GM23248 (cell line): ENCODE measurements at regions not wholly inside any gene's neighbourhood (a gene's known extent, or its start where the extent isn't known, plus 50 kb on each side); places are given as distances from the start of the nearest gene placed in this dataset.

Source experiments
- DNase-seq: peaks from one replicate; pipeline ENCODE4 v3.0.0-alpha.2; 2015
- H2AFZ ChIP-seq: fragments of 200-600 bp; sonication (generic); 2 replicates; pipeline ENCODE4 v1.6.1; 2016; ENCODE audit warnings: antibody characterized with exemption
- H3F3A ChIP-seq: fragments of 200-600 bp; sonication (generic); 2 replicates; pipeline ENCODE4 v1.6.1; 2016; ENCODE audit warnings: mild to moderate bottlenecking, antibody characterized with exemption, mixed run types; ENCODE audit not compliant: insufficient read depth
- H3K27ac ChIP-seq: fragments of 200-600 bp; sonication (generic); 2 replicates; pipeline ENCODE4 v1.5.1; 2016; ENCODE audit warnings: mild to moderate bottlenecking
- H3K27me3 ChIP-seq: fragments of 200-600 bp; sonication (generic); replicated peaks from 2 replicates; pipeline ENCODE4 v1.6.1; 2016; ENCODE audit warnings: mild to moderate bottlenecking; ENCODE audit not compliant: insufficient read depth
- H3K36me3 ChIP-seq: fragments of 200-600 bp; sonication (generic); 2 replicates; pipeline ENCODE4 v1.6.1; 2016; ENCODE audit warnings: low read depth, mild to moderate bottlenecking
- H3K4me1 ChIP-seq: fragments of 200-600 bp; sonication (generic); 2 replicates; pipeline ENCODE4 v1.6.1; 2016; ENCODE audit warnings: mild to moderate bottlenecking; ENCODE audit not compliant: insufficient read depth
- H3K4me2 ChIP-seq: fragments of 200-600 bp; sonication (generic); one replicate; pipeline ENCODE4 v1.6.1; 2016; ENCODE audit warnings: mild to moderate bottlenecking; ENCODE audit not compliant: unreplicated experiment
- H3K4me3 ChIP-seq: fragments of 200-600 bp; sonication (generic); 2 replicates; pipeline ENCODE4 v1.5.1; 2016; ENCODE audit warnings: mild to moderate bottlenecking
- H3K79me2 ChIP-seq: fragments of 200-600 bp; sonication (generic); 2 replicates; pipeline ENCODE4 v1.6.1; 2016; ENCODE audit warnings: mild to moderate bottlenecking; ENCODE audit not compliant: insufficient read depth
- H3K9ac ChIP-seq: fragments of 200-600 bp; sonication (generic); 2 replicates; pipeline ENCODE4 v1.6.1; 2016; ENCODE audit warnings: mild to moderate bottlenecking
- H3K9me2 ChIP-seq: fragments of 200-600 bp; sonication (generic); 2 replicates; pipeline ENCODE4 v1.6.1; 2016; ENCODE audit warnings: mixed run types, mild to moderate bottlenecking, moderate library complexity; ENCODE audit not compliant: insufficient read depth
- H3K9me3 ChIP-seq: fragments of 200-600 bp; sonication (generic); one replicate; pipeline ENCODE4 v1.6.1; 2017; ENCODE audit warnings: low read depth
- H4K20me1 ChIP-seq: fragments of 200-600 bp; sonication (generic); 2 replicates; pipeline ENCODE4 v1.6.0; 2016; ENCODE audit not compliant: insufficient read depth
- EZH2 ChIP-seq: fragments of 200-600 bp; sonication (generic); IDR thresholded peaks from 2 replicates; pipeline ENCODE4 v1.6.1; 2018; ENCODE audit warnings: antibody characterized with exemption, mild to moderate bottlenecking; ENCODE audit not compliant: insufficient read depth, poor library complexity, severe bottlenecking
- EZH2phosphoT487 ChIP-seq: fragments of 200-600 bp; sonication (generic); IDR thresholded peaks from 2 replicates; pipeline ENCODE4 v1.6.1; 2018; ENCODE audit warnings: antibody characterized with exemption, moderate library complexity, mild to moderate bottlenecking, low read depth; ENCODE audit not compliant: insufficient read depth
- WGBS, 2 experiments: methylation state at CpG; one replicate each; pipeline ENCODE4 v1.1.6; 2015 to 2017; ENCODE audit warnings: low lambda C conversion rate in 2 of 2, low coverage in 1 of 2; ENCODE audit errors: missing lambda C conversion rate in 2 of 2; 5-methylcytosine and 5-hydroxymethylcytosine counted together
- in situ Hi-C: fragments of 300-500 bp; cut with MboI; formaldehyde crosslinking; loops from 2 replicates; pipeline ENCODE4 v1.15.0; 2020

GRCh38 chr21:36555199-36555800 lies 75.4 kb upstream of the CLDN14 start:
- Histone ChIP-seq H3K9me2 (no peaks in the 10 kb centered on the region), H3K27me3 (0 out of 2 replicates have a peak, but pooled peaks cover 7% of the 10 kb centered on the region), H3K27ac (no peak overlapping the region), H3K36me3 (no peaks in the 10 kb centered on the region), H3K9ac (no peak overlapping the region), H3F3A (peaks cover 18% of the 10 kb centered on the region), H3K4me3 (no peak overlapping the region), H3K4me1 (peaks cover 19% of the 10 kb centered on the region), H4K20me1 (no peaks in the 10 kb centered on the region), H3K79me2 (no peaks in the 10 kb centered on the region), H2AFZ (no peak overlapping the region), H3K9me3 (no peaks in the 10 kb centered on the region), H3K4me2 (no peak overlapping the region)
- no peak for TF ChIP-seq EZH2phosphoT487
- TF ChIP-seq EZH2, result no peak
- in situ Hi-C loops, result no loop called here
- DNase-seq, result no peak
- 55 to 57% methylated on average over 16 of the region's 16 CpGs for WGBS, 2 experiments

GRCh38 chr21:36557316-36557715 lies 77.4 kb upstream of the CLDN14 start:
- peaks cover 15% of the 10 kb centered on the region for H3K27me3 ChIP-seq
- no peak for DNase-seq
- H3K36me3 ChIP-seq, result no peaks in the 10 kb centered on the region
- H4K20me1 ChIP-seq, result no peaks in the 10 kb centered on the region
- H3F3A ChIP-seq, result peaks cover 1% of the 10 kb centered on the region; the same call in 1 of the 2 replicates
- no peak overlapping the region for H2AFZ ChIP-seq
- TF ChIP-seq EZH2phosphoT487 (no peak), EZH2 (no peak)
- 72 to 78% methylated on average over 3 of the region's 3 CpGs for WGBS, 2 experiments
- H3K4me1 ChIP-seq, result 0 out of 2 replicates have a peak, but pooled peaks cover under 1% of the 10 kb centered on the region
- in situ Hi-C loops, result no loop called here
- H3K27ac ChIP-seq, result no peak overlapping the region
- H3K4me2 ChIP-seq, result no peak overlapping the region
- H3K9me3 ChIP-seq, result no peaks in the 10 kb centered on the region
- no peaks in the 10 kb centered on the region for H3K9me2 ChIP-seq
- H3K4me3 ChIP-seq, result no peak overlapping the region
- no peaks in the 10 kb centered on the region for H3K79me2 ChIP-seq
- no peak overlapping the region for H3K9ac ChIP-seq

- H3K9me2 ChIP-seq, result no peaks in the 10 kb centered on the region
- H3K4me3 ChIP-seq, result no peak overlapping the region
- DNase-seq, result no peak
- no peak overlapping the region for H3K27ac ChIP-seq
- H2AFZ ChIP-seq, result no peak overlapping the region
- no peak overlapping the region for H3K9ac ChIP-seq
- no peaks in the 10 kb centered on the region for H4K20me1 ChIP-seq
- no peak overlapping the region for H3K4me2 ChIP-seq
- no peaks in the 10 kb centered on the region for H3K4me1 ChIP-seq
- H3F3A ChIP-seq, result no peaks in the 10 kb centered on the region
- TF ChIP-seq EZH2phosphoT487 (no peak), EZH2 (no peak)
- WGBS, 2 experiments, result 70 to 74% methylated on average over 7 of the region's 7 CpGs
- H3K27me3 ChIP-seq, result peaks cover 50% of the 10 kb centered on the region
- H3K36me3 ChIP-seq, result no peaks in the 10 kb centered on the region
- in situ Hi-C loops, result no loop called here
- no peaks in the 10 kb centered on the region for H3K9me3 ChIP-seq
- no peaks in the 10 kb centered on the region for H3K79me2 ChIP-seq
These were observed 81.1 kb upstream of the CLDN14 start for GRCh38 chr21:36560933-36561575.

GRCh38 chr21:36563341-36563926 lies 83.5 kb upstream of the CLDN14 start:
- 44 to 47% methylated on average over 12 of the region's 12 CpGs for WGBS, 2 experiments
- H3K36me3 ChIP-seq, result no peaks in the 10 kb centered on the region
- H3K4me3 ChIP-seq, result no peak overlapping the region
- no peak for TF ChIP-seq EZH2
- TF ChIP-seq EZH2phosphoT487, result no peak
- H3K27ac ChIP-seq, result no peak overlapping the region
- no peak overlapping the region for H2AFZ ChIP-seq
- peaks cover 69% of the 10 kb centered on the region for H3K27me3 ChIP-seq
- no peaks in the 10 kb centered on the region for H3K9me2 ChIP-seq
- no peak overlapping the region for H3K4me2 ChIP-seq
- H3K9ac ChIP-seq, result no peak overlapping the region
- DNase-seq, result no peak
- H4K20me1 ChIP-seq, result no peaks in the 10 kb centered on the region
- in situ Hi-C loops, result no loop called here
- no peaks in the 10 kb centered on the region for H3F3A ChIP-seq
- no peaks in the 10 kb centered on the region for H3K4me1 ChIP-seq
- no peaks in the 10 kb centered on the region for H3K9me3 ChIP-seq
- H3K79me2 ChIP-seq, result no peaks in the 10 kb centered on the region
